Lung (tissue), 11 donors: ENCODE measurements at regions not wholly inside any gene's neighbourhood (a gene's known extent, or its start where the extent isn't known, plus 50 kb on each side); places are given as distances from the start of the nearest gene placed in this dataset.

ENCODE experiments used
- ATAC-seq: fragments of 200-7000 bp; cut with Tn5 transposase; one replicate; pipeline ENCODE4 v1.9.1; 2020; ENCODE audit warnings: moderate number of reproducible peaks; ENCODE audit not compliant: insufficient read depth, low FRiP score
- DNase-seq, 3 donors: peaks; one replicate each; pipeline ENCODE4 v3.0.0-alpha.2; 2013 to 2017
- H3K27ac ChIP-seq, 2 donors: one replicate each; pipeline ENCODE4 v1.5.1; 2013; ENCODE audit warnings: mild to moderate bottlenecking in 2 of 2, moderate library complexity in 2 of 2, control low read depth in 1 of 2, inconsistent platforms in 1 of 2, low read depth in 1 of 2, low read length in 1 of 2
- H3K27me3 ChIP-seq, 3 donors: one replicate each; pipeline ENCODE4 v1.5.1; 2013; ENCODE audit warnings: low read length in 2 of 3; ENCODE audit not compliant: control insufficient read depth in 3 of 3, insufficient read depth in 3 of 3
- H3K36me3 ChIP-seq, 4 donors: one replicate each; pipeline ENCODE4 v1.5.1; 2013; ENCODE audit warnings: low read length in 4 of 4, mild to moderate bottlenecking in 1 of 4, moderate library complexity in 1 of 4; ENCODE audit not compliant: control insufficient read depth in 4 of 4, insufficient read depth in 4 of 4
- H3K4me1 ChIP-seq, 5 donors: one replicate each; pipeline ENCODE4 v1.5.1; 2013; ENCODE audit warnings: low read length in 5 of 5, mild to moderate bottlenecking in 2 of 5, moderate library complexity in 1 of 5; ENCODE audit not compliant: control insufficient read depth in 5 of 5, insufficient read depth in 5 of 5
- H3K4me3 ChIP-seq: one replicate; pipeline ENCODE4 v1.5.1; 2013; ENCODE audit warnings: mild to moderate bottlenecking, control low read depth, moderate library complexity
- H3K9ac ChIP-seq, 2 donors: one replicate each; pipeline ENCODE4 v1.5.1; 2013; ENCODE audit warnings: low read length in 2 of 2, control low read depth in 1 of 2; ENCODE audit not compliant: insufficient read depth in 1 of 2
- H3K9me3 ChIP-seq, 4 donors: one replicate each; pipeline ENCODE4 v1.5.1; 2013; ENCODE audit warnings: low read length in 3 of 4, mild to moderate bottlenecking in 1 of 4, moderate library complexity in 1 of 4; ENCODE audit not compliant: control insufficient read depth in 4 of 4, insufficient read depth in 3 of 4
- WGBS, 2 donors: extraction: QIAGEN DNeasy Blood & Tissue Kit; methylation state at CpG; one replicate each; pipeline ENCODE4 v1.1.7; 2013; 5-methylcytosine and 5-hydroxymethylcytosine counted together
- TF ChIP-seq, protein P1 (sequence below): IDR thresholded peaks from 2 replicates; pipeline ENCODE4 v1.5.1; 2012; ENCODE audit warnings: mild to moderate bottlenecking; ENCODE audit errors: control extremely low read depth, extremely low read depth
- donor health status: control.
- donor health status: control.
- donor health status: Bipolar disorder and iron deficiency.
- donor health status: healthy.
- donor health status: DM: yes; HTN: yes; CAD: no.

DNA sequence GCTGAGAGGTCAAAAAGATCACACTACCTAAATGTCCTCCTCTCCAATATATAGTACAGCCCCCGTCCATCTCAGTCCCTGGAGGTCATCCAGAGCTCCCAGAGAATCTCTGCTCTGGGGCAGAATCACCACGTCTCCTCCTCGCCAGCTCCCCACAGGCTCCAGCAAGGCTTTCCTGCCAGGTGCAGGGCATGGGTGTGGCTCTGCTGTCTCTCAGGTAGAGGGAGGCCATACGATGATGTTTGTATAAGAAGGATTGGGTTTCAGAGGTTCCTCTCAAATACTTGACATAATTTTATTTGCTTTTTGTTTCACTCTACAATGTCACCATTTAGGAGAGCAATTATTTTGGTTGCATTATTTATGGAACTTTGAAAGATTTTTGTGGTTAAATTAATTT, 98.3 kb upstream of the PRSS58 start:
- H3K36me3 ChIP-seq: no peaks in the 10 kb centered on the region
- H3K27ac ChIP-seq: no peak overlapping the region
- 50 to 69% methylated on average over 4 of the region's 4 CpGs for WGBS, 2 donors
- TF ChIP-seq, protein P1, sequence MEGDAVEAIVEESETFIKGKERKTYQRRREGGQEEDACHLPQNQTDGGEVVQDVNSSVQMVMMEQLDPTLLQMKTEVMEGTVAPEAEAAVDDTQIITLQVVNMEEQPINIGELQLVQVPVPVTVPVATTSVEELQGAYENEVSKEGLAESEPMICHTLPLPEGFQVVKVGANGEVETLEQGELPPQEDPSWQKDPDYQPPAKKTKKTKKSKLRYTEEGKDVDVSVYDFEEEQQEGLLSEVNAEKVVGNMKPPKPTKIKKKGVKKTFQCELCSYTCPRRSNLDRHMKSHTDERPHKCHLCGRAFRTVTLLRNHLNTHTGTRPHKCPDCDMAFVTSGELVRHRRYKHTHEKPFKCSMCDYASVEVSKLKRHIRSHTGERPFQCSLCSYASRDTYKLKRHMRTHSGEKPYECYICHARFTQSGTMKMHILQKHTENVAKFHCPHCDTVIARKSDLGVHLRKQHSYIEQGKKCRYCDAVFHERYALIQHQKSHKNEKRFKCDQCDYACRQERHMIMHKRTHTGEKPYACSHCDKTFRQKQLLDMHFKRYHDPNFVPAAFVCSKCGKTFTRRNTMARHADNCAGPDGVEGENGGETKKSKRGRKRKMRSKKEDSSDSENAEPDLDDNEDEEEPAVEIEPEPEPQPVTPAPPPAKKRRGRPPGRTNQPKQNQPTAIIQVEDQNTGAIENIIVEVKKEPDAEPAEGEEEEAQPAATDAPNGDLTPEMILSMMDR: no peak
- no peaks in the 10 kb centered on the region for H3K27me3 ChIP-seq
- no peak for DNase-seq
- no peak overlapping the region for H3K4me3 ChIP-seq
- no peak overlapping the region for H3K9ac ChIP-seq
- no peak for ATAC-seq
- no peaks in the 10 kb centered on the region for H3K4me1 ChIP-seq
- H3K9me3 ChIP-seq: no peaks in the 10 kb centered on the region

DNA sequence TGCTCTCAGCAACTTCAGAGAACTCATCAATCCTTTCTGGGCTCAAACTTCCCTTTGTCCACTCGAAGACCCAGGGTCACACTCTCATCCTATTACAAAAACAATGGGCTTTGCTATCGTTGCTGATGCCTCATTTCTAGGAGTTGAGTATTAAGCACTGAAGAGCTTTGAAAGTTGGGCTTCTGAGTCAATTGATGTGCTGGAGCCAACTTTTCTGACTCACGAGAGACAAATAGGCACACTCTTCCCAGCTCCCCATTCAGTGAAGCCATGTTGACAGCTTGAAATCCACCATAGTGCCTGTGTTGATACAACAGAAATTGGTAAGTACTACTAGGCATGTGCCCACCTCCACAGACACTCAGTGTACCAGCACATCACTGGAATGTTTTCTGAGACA, 97.5 kb upstream of the PRSS58 start:
- ATAC-seq (no peak), DNase-seq (no peak)
- H3K9me3 ChIP-seq: no peaks in the 10 kb centered on the region
- no peaks in the 10 kb centered on the region for H3K4me1 ChIP-seq
- no peaks in the 10 kb centered on the region for H3K36me3 ChIP-seq
- no peak overlapping the region for H3K27ac ChIP-seq
- 56 to 67% methylated on average over 3 of the region's 3 CpGs for WGBS, 2 donors
- H3K9ac ChIP-seq: no peak overlapping the region
- H3K27me3 ChIP-seq: no peaks in the 10 kb centered on the region
- TF ChIP-seq, protein P1: no peak
- no peak overlapping the region for H3K4me3 ChIP-seq

DNA sequence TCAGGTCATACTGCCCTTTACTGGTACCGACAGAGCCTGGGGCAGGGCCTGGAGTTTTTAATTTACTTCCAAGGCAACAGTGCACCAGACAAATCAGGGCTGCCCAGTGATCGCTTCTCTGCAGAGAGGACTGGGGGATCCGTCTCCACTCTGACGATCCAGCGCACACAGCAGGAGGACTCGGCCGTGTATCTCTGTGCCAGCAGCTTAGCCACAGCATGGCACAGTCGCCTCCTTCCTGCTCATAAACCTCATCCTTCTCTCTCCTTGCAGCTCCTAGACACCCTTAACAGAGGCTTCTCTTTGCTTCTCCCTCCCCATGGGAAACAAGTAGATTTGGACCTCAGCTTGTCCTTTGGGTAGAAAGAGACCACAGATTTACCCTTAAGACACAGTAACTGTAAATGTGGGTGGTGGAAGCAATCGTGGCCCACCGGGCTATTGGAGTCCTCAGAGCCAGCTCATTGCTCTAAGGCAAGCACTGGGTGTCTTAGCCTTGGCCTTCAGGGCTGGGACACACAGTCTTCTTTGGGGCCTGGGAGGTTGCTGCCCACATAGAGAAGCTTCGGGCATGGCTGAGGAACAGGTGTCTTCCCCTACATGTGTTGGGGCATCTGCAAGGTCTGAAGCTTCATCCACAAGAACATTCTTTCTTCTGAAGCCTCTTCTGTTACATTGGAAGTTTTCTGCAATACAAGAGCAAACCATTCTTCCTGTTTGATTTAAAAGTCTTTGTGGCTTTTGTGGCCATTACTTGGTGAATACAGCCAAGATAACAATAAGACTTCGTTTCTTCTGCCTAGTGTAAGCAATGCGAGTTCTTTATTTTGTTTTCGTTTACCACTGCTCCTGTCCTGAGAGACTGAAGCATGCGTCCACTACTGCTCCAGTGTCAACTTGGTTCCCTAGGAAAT, 95.5 kb upstream of the PRSS58 start:
- WGBS, 2 donors: 44 to 63% methylated on average over 15 of the region's 15 CpGs
- DNase-seq (no peak), ATAC-seq (no peak)
- TF ChIP-seq, protein P1: no peak
- no peak overlapping the region for H3K4me3 ChIP-seq
- H3K27me3 ChIP-seq: no peaks in the 10 kb centered on the region
- H3K27ac ChIP-seq: no peak overlapping the region
- H3K9ac ChIP-seq: no peak overlapping the region
- H3K4me1 ChIP-seq: no peaks in the 10 kb centered on the region
- no peaks in the 10 kb centered on the region for H3K9me3 ChIP-seq
- H3K36me3 ChIP-seq: no peaks in the 10 kb centered on the region
